ENCODE measurements at regions not wholly inside any gene's neighbourhood (a gene's known extent, or its start where the extent isn't known, plus 50 kb on each side); places are given as distances from the start of the nearest gene placed in this dataset.

- H3K27me3 Mint-ChIP-seq (ENCODE audit: insufficient read depth, unreplicated experiment) = no peaks in the 10 kb centered on the region
- CTCF ChIA-PET = interaction anchor here (1.3 kb wide), 1 partner anchor 121 kb away, joined by 3 read pairs; no protein-coding TSS in a partner anchor
- intact Hi-C loops (cut with micrococcal nuclease) = no loop called here
- BruUV-seq (replicated peaks) = no TSS peak
- TF ChIP-seq CTCF (IDR thresholded peaks at IDR 0.05; ENCODE audit: unreplicated experiment) = no peak
- POLR2A ChIA-PET = no interaction called here
- H3K36me3 Mint-ChIP-seq (ENCODE audit: insufficient read depth, unreplicated experiment) = no peaks in the 10 kb centered on the region
- no peaks in the 10 kb centered on the region for H3K9me3 Mint-ChIP-seq (ENCODE audit: unreplicated experiment)
- no peak overlapping the region for H3K4me3 Mint-ChIP-seq (ENCODE audit: unreplicated experiment)
- H3K27ac Mint-ChIP-seq (ENCODE audit: low read depth, unreplicated experiment) = no peak overlapping the region
- no peak for DNase-seq (ENCODE audit: unreplicated experiment)
- H3K4me1 Mint-ChIP-seq (ENCODE audit: insufficient read depth, unreplicated experiment) = peaks cover 4% of the 10 kb centered on the region
Observed at GRCh38 chr10:113982769-113983168, 60.9 kb upstream of the ADRB1 start.

DNA sequence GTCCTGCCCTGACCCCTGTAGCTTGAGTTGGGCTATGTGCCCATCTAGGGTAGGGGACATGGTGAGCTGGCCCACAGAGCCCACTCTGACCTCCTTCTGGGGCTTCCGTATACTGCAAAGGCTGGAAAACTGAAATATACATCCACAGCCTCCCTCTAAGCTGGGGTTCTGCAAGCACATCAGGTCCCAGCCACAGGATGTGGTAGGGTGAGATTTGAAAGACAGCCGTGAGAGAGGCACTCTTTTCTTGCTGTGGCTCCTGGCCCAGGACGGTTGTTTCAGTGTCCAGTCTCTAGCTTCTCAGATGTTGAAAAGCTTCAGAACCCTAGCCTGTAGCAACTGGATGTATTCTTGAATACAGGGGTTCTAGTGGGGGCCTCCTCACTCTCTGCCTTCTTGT is 60.1 kb upstream of the ADRB1 start:
- CTCF ChIA-PET = no interaction called here
- Mint-ChIP-seq H3K9me3 (ENCODE audit: unreplicated experiment) (no peaks in the 10 kb centered on the region), H3K27me3 (ENCODE audit: insufficient read depth, unreplicated experiment) (no peaks in the 10 kb centered on the region), H3K27ac (ENCODE audit: low read depth, unreplicated experiment) (no peak overlapping the region), H3K36me3 (ENCODE audit: insufficient read depth, unreplicated experiment) (no peaks in the 10 kb centered on the region), H3K4me1 (ENCODE audit: insufficient read depth, unreplicated experiment) (peaks cover 10% of the 10 kb centered on the region), H3K4me3 (ENCODE audit: unreplicated experiment) (no peak overlapping the region)
- TF ChIP-seq CTCF (IDR thresholded peaks at IDR 0.05; ENCODE audit: unreplicated experiment) = no peak
- intact Hi-C loops (cut with micrococcal nuclease) = no loop called here
- no TSS peak for BruUV-seq (replicated peaks)
- no peak for DNase-seq (ENCODE audit: unreplicated experiment)
- POLR2A ChIA-PET = no interaction called here

DNA sequence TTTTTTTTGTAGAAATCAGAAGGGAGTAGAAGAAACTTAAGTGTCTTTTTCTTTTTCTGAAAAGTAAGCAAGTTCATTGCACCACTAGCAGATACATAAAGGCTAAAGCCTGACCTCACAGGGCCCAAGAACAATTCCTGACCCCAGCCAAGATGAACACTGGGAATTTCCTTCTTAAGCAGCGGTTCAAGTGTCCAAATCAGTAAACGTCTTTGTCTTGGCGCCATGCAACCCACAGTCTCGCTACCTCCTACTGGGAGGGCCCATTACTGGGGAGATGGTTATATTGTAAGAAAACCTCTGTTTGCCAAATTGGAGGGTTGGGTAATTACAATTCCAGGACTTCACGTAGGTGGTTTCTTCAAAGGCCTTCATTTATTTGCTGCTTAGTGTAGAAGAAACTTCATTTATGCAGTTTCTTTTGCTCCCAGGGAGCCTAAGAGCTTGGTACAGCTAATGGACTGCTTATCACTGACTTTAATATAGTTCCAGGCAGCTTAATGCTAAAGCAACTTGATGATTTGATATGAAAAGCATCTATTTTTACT is 58.3 kb upstream of the ADRB1 start:
- intact Hi-C loops (cut with micrococcal nuclease) = no loop called here
- no peaks in the 10 kb centered on the region for H3K36me3 Mint-ChIP-seq (ENCODE audit: insufficient read depth, unreplicated experiment)
- ChIA-PET POLR2A (no interaction called here), CTCF (interaction anchor here (1.0 kb wide), 1 partner anchor 33 kb away, joined by 3 read pairs; no protein-coding TSS in a partner anchor)
- no peaks in the 10 kb centered on the region for H3K9me3 Mint-ChIP-seq (ENCODE audit: unreplicated experiment)
- no TSS peak for BruUV-seq (replicated peaks)
- H3K4me3 Mint-ChIP-seq (ENCODE audit: unreplicated experiment) = no peak overlapping the region
- no peak for DNase-seq (ENCODE audit: unreplicated experiment)
- no peak overlapping the region for H3K27ac Mint-ChIP-seq (ENCODE audit: low read depth, unreplicated experiment)
- H3K4me1 Mint-ChIP-seq (ENCODE audit: insufficient read depth, unreplicated experiment) = peaks cover 10% of the 10 kb centered on the region
- no peak for TF ChIP-seq CTCF (IDR thresholded peaks at IDR 0.05; ENCODE audit: unreplicated experiment)
- H3K27me3 Mint-ChIP-seq (ENCODE audit: insufficient read depth, unreplicated experiment) = no peaks in the 10 kb centered on the region

GRCh38 chr10:113986316-113986715 is 57.4 kb upstream of the ADRB1 start:
- ChIA-PET CTCF (interaction anchor here (0.5 to 0.8 kb wide), 2 partner anchors 25 to 31 kb away, joined by 3 read pairs; no protein-coding TSS in a partner anchor), POLR2A (no interaction called here)
- no peak for TF ChIP-seq CTCF (IDR thresholded peaks at IDR 0.05; ENCODE audit: unreplicated experiment)
- peaks cover 10% of the 10 kb centered on the region for H3K4me1 Mint-ChIP-seq (ENCODE audit: insufficient read depth, unreplicated experiment)
- no peaks in the 10 kb centered on the region for H3K27me3 Mint-ChIP-seq (ENCODE audit: insufficient read depth, unreplicated experiment)
- intact Hi-C loops (cut with micrococcal nuclease) = no loop called here
- DNase-seq (ENCODE audit: unreplicated experiment) = no peak
- no peaks in the 10 kb centered on the region for H3K9me3 Mint-ChIP-seq (ENCODE audit: unreplicated experiment)
- no peak overlapping the region for H3K27ac Mint-ChIP-seq (ENCODE audit: low read depth, unreplicated experiment)
- no TSS peak for BruUV-seq (replicated peaks)
- H3K36me3 Mint-ChIP-seq (ENCODE audit: insufficient read depth, unreplicated experiment) = no peaks in the 10 kb centered on the region
- H3K4me3 Mint-ChIP-seq (ENCODE audit: unreplicated experiment) = no peak overlapping the region
